GM23338 (cell line): ENCODE measurements at regions not wholly inside any gene's neighbourhood (a gene's known extent, or its start where the extent isn't known, plus 50 kb on each side); places are given as distances from the start of the nearest gene placed in this dataset.

Experiments
- CREB1 ChIP-seq: fragments of 250-450 bp; sonication (Bioruptor Pico); IDR thresholded peaks from 2 replicates; pipeline ENCODE4 v1.5.0; 2020; ENCODE audit warnings: low read depth, mild to moderate bottlenecking, moderate library complexity
- EZH2 ChIP-seq: fragments of 200-600 bp; sonication (generic); IDR thresholded peaks from one replicate; pipeline ENCODE4 v1.8.0; 2017; ENCODE audit warnings: antibody characterized with exemption, mild to moderate bottlenecking, low read depth; ENCODE audit not compliant: unreplicated experiment
- EZH2phosphoT487 ChIP-seq: fragments of 200-600 bp; sonication (generic); IDR thresholded peaks from one replicate; pipeline ENCODE4 v1.8.1; 2018; ENCODE audit warnings: antibody characterized with exemption; ENCODE audit not compliant: unreplicated experiment
- JUNB ChIP-seq: IDR thresholded peaks from one replicate; pipeline ENCODE4 v1.6.1; 2016; ENCODE audit warnings: antibody characterized with exemption; ENCODE audit not compliant: unreplicated experiment
- NANOG ChIP-seq: IDR thresholded peaks from 2 replicates; pipeline ENCODE4 v1.6.1; 2016; ENCODE audit warnings: antibody characterized with exemption, borderline replicate concordance
- POLR2AphosphoS5 ChIP-seq: IDR thresholded peaks from 2 replicates; pipeline ENCODE4 v1.6.1; 2016; ENCODE audit warnings: antibody characterized with exemption, low read depth
- TF ChIP-seq, protein P1 (sequence below), 2 experiments: fragments of 200-600 bp in 1 of 2; sonication (generic) in 1 of 2; conservative IDR thresholded peaks; 2 replicates each; pipeline versions ENCODE4 v1.5.1 to v1.6.1; 2016 to 2017; ENCODE audit warnings: antibody characterized with exemption in 2 of 2, low read depth in 2 of 2, mild to moderate bottlenecking in 2 of 2, moderate library complexity in 1 of 2
- TF ChIP-seq, protein P2 (sequence below): IDR thresholded peaks from 2 replicates; pipeline ENCODE4 v1.6.1; 2016; ENCODE audit warnings: antibody characterized with exemption
- TF ChIP-seq, protein P3 (sequence below): IDR thresholded peaks from one replicate; pipeline ENCODE4 v1.6.1; 2018; ENCODE audit warnings: antibody characterized with exemption; ENCODE audit not compliant: unreplicated experiment
- TF ChIP-seq, protein P4 (sequence below): fragments of 250-450 bp; sonication (Bioruptor Pico); IDR thresholded peaks from 2 replicates; pipeline ENCODE4 v1.5.0; 2020; ENCODE audit warnings: mild to moderate bottlenecking, moderate library complexity

DNA sequence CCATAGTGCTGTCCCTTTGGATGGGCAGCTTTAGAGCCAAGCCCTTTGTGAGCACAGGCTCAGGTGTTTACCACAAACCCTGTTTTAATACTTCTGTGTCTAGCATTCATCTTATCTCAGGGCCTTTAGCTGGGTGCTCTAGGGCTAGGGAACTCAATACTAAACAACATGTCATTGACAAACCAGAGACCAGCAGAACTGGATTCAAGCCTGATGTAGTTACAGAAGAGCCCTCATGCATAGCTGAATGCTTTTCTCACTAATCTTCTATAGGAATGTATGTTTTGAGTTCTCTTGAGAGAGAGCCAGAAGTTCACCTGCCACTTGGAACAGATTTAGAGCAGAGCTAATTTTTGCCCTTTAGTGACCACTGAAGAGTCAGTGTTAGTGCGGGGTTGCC lies 142.6 kb downstream of the DCK start:
- TF ChIP-seq, protein P1, sequence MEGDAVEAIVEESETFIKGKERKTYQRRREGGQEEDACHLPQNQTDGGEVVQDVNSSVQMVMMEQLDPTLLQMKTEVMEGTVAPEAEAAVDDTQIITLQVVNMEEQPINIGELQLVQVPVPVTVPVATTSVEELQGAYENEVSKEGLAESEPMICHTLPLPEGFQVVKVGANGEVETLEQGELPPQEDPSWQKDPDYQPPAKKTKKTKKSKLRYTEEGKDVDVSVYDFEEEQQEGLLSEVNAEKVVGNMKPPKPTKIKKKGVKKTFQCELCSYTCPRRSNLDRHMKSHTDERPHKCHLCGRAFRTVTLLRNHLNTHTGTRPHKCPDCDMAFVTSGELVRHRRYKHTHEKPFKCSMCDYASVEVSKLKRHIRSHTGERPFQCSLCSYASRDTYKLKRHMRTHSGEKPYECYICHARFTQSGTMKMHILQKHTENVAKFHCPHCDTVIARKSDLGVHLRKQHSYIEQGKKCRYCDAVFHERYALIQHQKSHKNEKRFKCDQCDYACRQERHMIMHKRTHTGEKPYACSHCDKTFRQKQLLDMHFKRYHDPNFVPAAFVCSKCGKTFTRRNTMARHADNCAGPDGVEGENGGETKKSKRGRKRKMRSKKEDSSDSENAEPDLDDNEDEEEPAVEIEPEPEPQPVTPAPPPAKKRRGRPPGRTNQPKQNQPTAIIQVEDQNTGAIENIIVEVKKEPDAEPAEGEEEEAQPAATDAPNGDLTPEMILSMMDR (conservative IDR thresholded peaks at IDR 0.05; ENCODE audit: low read depth in 2 of 2), result no peak
- TF ChIP-seq POLR2AphosphoS5 (no peak), JUNB (no peak), EZH2 (no peak), CREB1 (no peak), NANOG (no peak), EZH2phosphoT487 (no peak)
- TF ChIP-seq, protein P2, sequence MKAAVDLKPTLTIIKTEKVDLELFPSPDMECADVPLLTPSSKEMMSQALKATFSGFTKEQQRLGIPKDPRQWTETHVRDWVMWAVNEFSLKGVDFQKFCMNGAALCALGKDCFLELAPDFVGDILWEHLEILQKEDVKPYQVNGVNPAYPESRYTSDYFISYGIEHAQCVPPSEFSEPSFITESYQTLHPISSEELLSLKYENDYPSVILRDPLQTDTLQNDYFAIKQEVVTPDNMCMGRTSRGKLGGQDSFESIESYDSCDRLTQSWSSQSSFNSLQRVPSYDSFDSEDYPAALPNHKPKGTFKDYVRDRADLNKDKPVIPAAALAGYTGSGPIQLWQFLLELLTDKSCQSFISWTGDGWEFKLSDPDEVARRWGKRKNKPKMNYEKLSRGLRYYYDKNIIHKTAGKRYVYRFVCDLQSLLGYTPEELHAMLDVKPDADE, result no peak
- TF ChIP-seq, protein P3, sequence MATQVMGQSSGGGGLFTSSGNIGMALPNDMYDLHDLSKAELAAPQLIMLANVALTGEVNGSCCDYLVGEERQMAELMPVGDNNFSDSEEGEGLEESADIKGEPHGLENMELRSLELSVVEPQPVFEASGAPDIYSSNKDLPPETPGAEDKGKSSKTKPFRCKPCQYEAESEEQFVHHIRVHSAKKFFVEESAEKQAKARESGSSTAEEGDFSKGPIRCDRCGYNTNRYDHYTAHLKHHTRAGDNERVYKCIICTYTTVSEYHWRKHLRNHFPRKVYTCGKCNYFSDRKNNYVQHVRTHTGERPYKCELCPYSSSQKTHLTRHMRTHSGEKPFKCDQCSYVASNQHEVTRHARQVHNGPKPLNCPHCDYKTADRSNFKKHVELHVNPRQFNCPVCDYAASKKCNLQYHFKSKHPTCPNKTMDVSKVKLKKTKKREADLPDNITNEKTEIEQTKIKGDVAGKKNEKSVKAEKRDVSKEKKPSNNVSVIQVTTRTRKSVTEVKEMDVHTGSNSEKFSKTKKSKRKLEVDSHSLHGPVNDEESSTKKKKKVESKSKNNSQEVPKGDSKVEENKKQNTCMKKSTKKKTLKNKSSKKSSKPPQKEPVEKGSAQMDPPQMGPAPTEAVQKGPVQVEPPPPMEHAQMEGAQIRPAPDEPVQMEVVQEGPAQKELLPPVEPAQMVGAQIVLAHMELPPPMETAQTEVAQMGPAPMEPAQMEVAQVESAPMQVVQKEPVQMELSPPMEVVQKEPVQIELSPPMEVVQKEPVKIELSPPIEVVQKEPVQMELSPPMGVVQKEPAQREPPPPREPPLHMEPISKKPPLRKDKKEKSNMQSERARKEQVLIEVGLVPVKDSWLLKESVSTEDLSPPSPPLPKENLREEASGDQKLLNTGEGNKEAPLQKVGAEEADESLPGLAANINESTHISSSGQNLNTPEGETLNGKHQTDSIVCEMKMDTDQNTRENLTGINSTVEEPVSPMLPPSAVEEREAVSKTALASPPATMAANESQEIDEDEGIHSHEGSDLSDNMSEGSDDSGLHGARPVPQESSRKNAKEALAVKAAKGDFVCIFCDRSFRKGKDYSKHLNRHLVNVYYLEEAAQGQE, result no peak
- TF ChIP-seq, protein P4, sequence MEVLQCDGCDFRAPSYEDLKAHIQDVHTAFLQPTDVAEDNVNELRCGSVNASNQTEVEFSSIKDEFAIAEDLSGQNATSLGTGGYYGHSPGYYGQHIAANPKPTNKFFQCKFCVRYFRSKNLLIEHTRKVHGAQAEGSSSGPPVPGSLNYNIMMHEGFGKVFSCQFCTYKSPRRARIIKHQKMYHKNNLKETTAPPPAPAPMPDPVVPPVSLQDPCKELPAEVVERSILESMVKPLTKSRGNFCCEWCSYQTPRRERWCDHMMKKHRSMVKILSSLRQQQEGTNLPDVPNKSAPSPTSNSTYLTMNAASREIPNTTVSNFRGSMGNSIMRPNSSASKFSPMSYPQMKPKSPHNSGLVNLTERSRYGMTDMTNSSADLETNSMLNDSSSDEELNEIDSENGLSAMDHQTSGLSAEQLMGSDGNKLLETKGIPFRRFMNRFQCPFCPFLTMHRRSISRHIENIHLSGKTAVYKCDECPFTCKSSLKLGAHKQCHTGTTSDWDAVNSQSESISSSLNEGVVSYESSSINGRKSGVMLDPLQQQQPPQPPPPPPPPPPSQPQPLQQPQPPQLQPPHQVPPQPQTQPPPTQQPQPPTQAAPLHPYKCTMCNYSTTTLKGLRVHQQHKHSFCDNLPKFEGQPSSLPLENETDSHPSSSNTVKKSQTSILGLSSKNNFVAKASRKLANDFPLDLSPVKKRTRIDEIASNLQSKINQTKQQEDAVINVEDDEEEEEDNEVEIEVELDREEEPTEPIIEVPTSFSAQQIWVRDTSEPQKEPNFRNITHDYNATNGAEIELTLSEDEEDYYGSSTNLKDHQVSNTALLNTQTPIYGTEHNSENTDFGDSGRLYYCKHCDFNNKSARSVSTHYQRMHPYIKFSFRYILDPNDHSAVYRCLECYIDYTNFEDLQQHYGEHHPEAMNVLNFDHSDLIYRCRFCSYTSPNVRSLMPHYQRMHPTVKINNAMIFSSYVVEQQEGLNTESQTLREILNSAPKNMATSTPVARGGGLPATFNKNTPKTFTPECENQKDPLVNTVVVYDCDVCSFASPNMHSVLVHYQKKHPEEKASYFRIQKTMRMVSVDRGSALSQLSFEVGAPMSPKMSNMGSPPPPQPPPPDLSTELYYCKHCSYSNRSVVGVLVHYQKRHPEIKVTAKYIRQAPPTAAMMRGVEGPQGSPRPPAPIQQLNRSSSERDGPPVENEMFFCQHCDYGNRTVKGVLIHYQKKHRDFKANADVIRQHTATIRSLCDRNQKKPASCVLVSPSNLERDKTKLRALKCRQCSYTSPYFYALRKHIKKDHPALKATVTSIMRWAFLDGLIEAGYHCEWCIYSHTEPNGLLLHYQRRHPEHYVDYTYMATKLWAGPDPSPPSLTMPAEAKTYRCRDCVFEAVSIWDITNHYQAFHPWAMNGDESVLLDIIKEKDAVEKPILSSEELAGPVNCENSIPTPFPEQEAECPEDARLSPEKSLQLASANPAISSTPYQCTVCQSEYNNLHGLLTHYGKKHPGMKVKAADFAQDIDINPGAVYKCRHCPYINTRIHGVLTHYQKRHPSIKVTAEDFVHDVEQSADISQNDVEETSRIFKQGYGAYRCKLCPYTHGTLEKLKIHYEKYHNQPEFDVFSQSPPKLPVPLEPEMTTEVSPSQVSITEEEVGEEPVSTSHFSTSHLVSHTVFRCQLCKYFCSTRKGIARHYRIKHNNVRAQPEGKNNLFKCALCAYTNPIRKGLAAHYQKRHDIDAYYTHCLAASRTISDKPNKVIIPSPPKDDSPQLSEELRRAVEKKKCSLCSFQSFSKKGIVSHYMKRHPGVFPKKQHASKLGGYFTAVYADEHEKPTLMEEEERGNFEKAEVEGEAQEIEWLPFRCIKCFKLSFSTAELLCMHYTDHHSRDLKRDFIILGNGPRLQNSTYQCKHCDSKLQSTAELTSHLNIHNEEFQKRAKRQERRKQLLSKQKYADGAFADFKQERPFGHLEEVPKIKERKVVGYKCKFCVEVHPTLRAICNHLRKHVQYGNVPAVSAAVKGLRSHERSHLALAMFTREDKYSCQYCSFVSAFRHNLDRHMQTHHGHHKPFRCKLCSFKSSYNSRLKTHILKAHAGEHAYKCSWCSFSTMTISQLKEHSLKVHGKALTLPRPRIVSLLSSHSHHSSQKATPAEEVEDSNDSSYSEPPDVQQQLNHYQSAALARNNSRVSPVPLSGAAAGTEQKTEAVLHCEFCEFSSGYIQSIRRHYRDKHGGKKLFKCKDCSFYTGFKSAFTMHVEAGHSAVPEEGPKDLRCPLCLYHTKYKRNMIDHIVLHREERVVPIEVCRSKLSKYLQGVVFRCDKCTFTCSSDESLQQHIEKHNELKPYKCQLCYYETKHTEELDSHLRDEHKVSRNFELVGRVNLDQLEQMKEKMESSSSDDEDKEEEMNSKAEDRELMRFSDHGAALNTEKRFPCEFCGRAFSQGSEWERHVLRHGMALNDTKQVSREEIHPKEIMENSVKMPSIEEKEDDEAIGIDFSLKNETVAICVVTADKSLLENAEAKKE (CRISPR knock-in tag), result no peak
